Smooth muscle cell (in vitro differentiated cells): ENCODE measurements at regions not wholly inside any gene's neighbourhood (a gene's known extent, or its start where the extent isn't known, plus 50 kb on each side); places are given as distances from the start of the nearest gene placed in this dataset.
"Not testable (repeated sequence)": the region's sequence is repeated elsewhere in the genome, so short reads cannot be mapped to it uniquely, and the experiment has no call there.

ENCODE experiments used
- DNase-seq: peaks from one replicate; lab custom pipeline; 2025; ENCODE audit not compliant: unreplicated experiment; lab: John Stamatoyannopoulos, UW
- H2AFZ ChIP-seq: fragments of 200-600 bp; sonication (generic); 2 replicates; pipeline ENCODE4 v1.6.0; 2016; ENCODE audit warnings: antibody characterized with exemption, low read depth, mild to moderate bottlenecking
- H3F3A ChIP-seq: fragments of 200-600 bp; sonication (generic); 2 replicates; pipeline ENCODE4 v1.6.0; 2017; ENCODE audit warnings: antibody characterized with exemption, low read depth
- H3K27ac ChIP-seq: fragments of 200-600 bp; sonication (generic); 2 replicates; pipeline ENCODE4 v1.5.1; 2016; ENCODE audit warnings: low read depth, mild to moderate bottlenecking
- H3K27me3 ChIP-seq: fragments of 200-600 bp; sonication (generic); 2 replicates; pipeline ENCODE4 v1.6.1; 2016; ENCODE audit warnings: low read depth, mild to moderate bottlenecking
- H3K36me3 ChIP-seq: fragments of 200-600 bp; sonication (generic); 2 replicates; pipeline ENCODE4 v1.5.1; 2016; ENCODE audit warnings: low read depth
- H3K4me1 ChIP-seq: fragments of 200-600 bp; sonication (generic); 2 replicates; pipeline ENCODE4 v1.5.1; 2016; ENCODE audit warnings: low read depth
- H3K4me2 ChIP-seq: fragments of 200-600 bp; sonication (generic); 2 replicates; pipeline ENCODE4 v1.6.0; 2016; ENCODE audit warnings: mild to moderate bottlenecking
- H3K4me3 ChIP-seq: fragments of 200-600 bp; sonication (generic); 2 replicates; pipeline ENCODE4 v1.5.1; 2016; ENCODE audit warnings: mild to moderate bottlenecking
- H3K79me2 ChIP-seq: fragments of 200-600 bp; sonication (generic); 2 replicates; pipeline ENCODE4 v1.6.0; 2016; ENCODE audit warnings: low read depth, mild to moderate bottlenecking
- H3K9ac ChIP-seq: fragments of 200-600 bp; sonication (generic); 2 replicates; pipeline ENCODE4 v1.6.0; 2016; ENCODE audit warnings: low read depth
- H3K9me3 ChIP-seq: fragments of 200-600 bp; sonication (generic); replicated peaks from 2 replicates; pipeline ENCODE4 v1.5.1; 2016; ENCODE audit warnings: low read depth
- H4K20me1 ChIP-seq: fragments of 200-600 bp; sonication (generic); 2 replicates; pipeline ENCODE4 v1.6.0; 2016; ENCODE audit warnings: low read depth
- CTCF ChIP-seq: fragments of 200-600 bp; sonication (generic); IDR thresholded peaks from 2 replicates; pipeline ENCODE4 v1.5.1; 2017; ENCODE audit warnings: borderline replicate concordance, mild to moderate bottlenecking, antibody characterized with exemption; ENCODE audit not compliant: insufficient read depth, poor library complexity, severe bottlenecking
- WGBS: methylation state at CpG from one replicate; pipeline ENCODE4 v1.1.7; 2016; ENCODE audit warnings: low lambda C conversion rate; 5-methylcytosine and 5-hydroxymethylcytosine counted together

- no peak overlapping the region for H3K4me3 ChIP-seq
- no peaks in the 10 kb centered on the region for H3K79me2 ChIP-seq
Observed at GRCh38 chr6:14567842-14568241, 450.3 kb downstream of the CD83 start.

GRCh38 chr6:14569394-14569793, 451.8 kb downstream of the CD83 start:
- Histone ChIP-seq H4K20me1 (no peaks in the 10 kb centered on the region), H3F3A (no peaks in the 10 kb centered on the region), H3K27ac (no peak overlapping the region), H3K36me3 (no peaks in the 10 kb centered on the region), H2AFZ (no peak overlapping the region), H3K4me3 (no peak overlapping the region), H3K27me3 (peaks cover 4% of the 10 kb centered on the region), H3K79me2 (no peaks in the 10 kb centered on the region), H3K9me3 (no peaks in the 10 kb centered on the region), H3K9ac (no peak overlapping the region), H3K4me2 (no peak overlapping the region), H3K4me1 (peaks cover 11% of the 10 kb centered on the region)
- 89% methylated on average over 1 of the region's 1 CpG for WGBS
- no peak for TF ChIP-seq CTCF
- DNase-seq = no peak

More at GRCh38 chr6:14567842-14568241, 450.3 kb downstream of the CD83 start:
- Histone ChIP-seq H3K4me2 (no peak overlapping the region), H3F3A (no peaks in the 10 kb centered on the region), H3K4me1 (peaks cover 11% of the 10 kb centered on the region), H3K9me3 (no peaks in the 10 kb centered on the region), H3K27ac (no peak overlapping the region), H2AFZ (no peak overlapping the region), H3K27me3 (peaks cover 4% of the 10 kb centered on the region), H4K20me1 (no peaks in the 10 kb centered on the region), H3K36me3 (no peaks in the 10 kb centered on the region), H3K9ac (no peak overlapping the region)
- no peak for TF ChIP-seq CTCF
- WGBS = 100% methylated on average over 1 of the region's 1 CpG
- no peak for DNase-seq

- not testable (repeated sequence) for H4K20me1 ChIP-seq, H3K36me3 ChIP-seq, H3F3A ChIP-seq, H2AFZ ChIP-seq, H3K4me3 ChIP-seq, H3K9me3 ChIP-seq, H3K27me3 ChIP-seq, H3K4me2 ChIP-seq, H3K27ac ChIP-seq, H3K9ac ChIP-seq, H3K79me2 ChIP-seq, DNase-seq
- 91% methylated on average over 5 of the region's 5 CpGs for WGBS
- peaks cover 11% of the 10 kb centered on the region for H3K4me1 ChIP-seq
Observed at GRCh38 chr6:14569874-14570273, 452.3 kb downstream of the CD83 start.

GRCh38 chr6:14571001-14571400, 453.4 kb downstream of the CD83 start:
- no peaks in the 10 kb centered on the region for H4K20me1 ChIP-seq
- H3K27me3 ChIP-seq = peaks cover 4% of the 10 kb centered on the region
- no peaks in the 10 kb centered on the region for H3F3A ChIP-seq
- no peaks in the 10 kb centered on the region for H3K9me3 ChIP-seq
- peaks cover 11% of the 10 kb centered on the region for H3K4me1 ChIP-seq
- no peak overlapping the region for H3K4me2 ChIP-seq
- H3K9ac ChIP-seq = no peak overlapping the region
- H3K79me2 ChIP-seq = no peaks in the 10 kb centered on the region
- TF ChIP-seq CTCF = no peak
- no peak overlapping the region for H3K27ac ChIP-seq
- no peak overlapping the region for H2AFZ ChIP-seq
- 96% methylated on average over 8 of the region's 8 CpGs for WGBS
- no peaks in the 10 kb centered on the region for H3K36me3 ChIP-seq
- no peak for DNase-seq
- H3K4me3 ChIP-seq = no peak overlapping the region
